GM23338 (cell line): ENCODE measurements at regions not wholly inside any gene's neighbourhood (a gene's known extent, or its start where the extent isn't known, plus 50 kb on each side); places are given as distances from the start of the nearest gene placed in this dataset.

Source experiments
- ATAC-seq: fragments of 200-7000 bp; cut with Tn5 transposase; 3 replicates; pipeline ENCODE4 v1.9.1; 2020
- DNase-seq: peaks from one replicate; pipeline ENCODE4 v3.0.0-alpha.2; 2015; ENCODE audit warnings: low spot score
- H2AFZ ChIP-seq: fragments of 200-600 bp; sonication (generic); 2 replicates; pipeline ENCODE4 v1.8.0; 2016; ENCODE audit warnings: antibody characterized with exemption, mild to moderate bottlenecking, moderate library complexity
- H3F3A ChIP-seq: fragments of 200-600 bp; sonication (generic); replicated peaks from 2 replicates; pipeline ENCODE4 v1.8.0; 2017; ENCODE audit warnings: antibody characterized with exemption, mixed run types, low read depth
- H3K27ac ChIP-seq: fragments of 200-600 bp; sonication (generic); 2 replicates; pipeline ENCODE4 v1.6.1; 2016; ENCODE audit warnings: low read depth
- H3K27me3 ChIP-seq: fragments of 200-600 bp; sonication (generic); 2 replicates; pipeline ENCODE4 v1.8.0; 2016; ENCODE audit warnings: mild to moderate bottlenecking, mixed run types, moderate library complexity; ENCODE audit not compliant: insufficient read depth
- H3K36me3 ChIP-seq: fragments of 200-600 bp; sonication (generic); 2 replicates; pipeline ENCODE4 v1.8.0; 2016; ENCODE audit warnings: mild to moderate bottlenecking; ENCODE audit not compliant: insufficient read depth
- H3K4me1 ChIP-seq: fragments of 200-600 bp; sonication (generic); 2 replicates; pipeline ENCODE4 v1.8.0; 2016; ENCODE audit warnings: mild to moderate bottlenecking, moderate library complexity; ENCODE audit not compliant: insufficient read depth
- H3K4me2 ChIP-seq: fragments of 200-600 bp; sonication (generic); 2 replicates; pipeline ENCODE4 v1.7.1; 2017; ENCODE audit warnings: mixed run types
- H3K4me3 ChIP-seq: fragments of 200-600 bp; sonication (generic); 2 replicates; pipeline ENCODE4 v1.6.1; 2016; ENCODE audit warnings: mixed run types
- H3K79me2 ChIP-seq: fragments of 200-600 bp; sonication (generic); replicated peaks from 2 replicates; pipeline ENCODE4 v1.8.0; 2017; ENCODE audit warnings: mild to moderate bottlenecking; ENCODE audit not compliant: insufficient read depth
- H3K9me2 ChIP-seq: fragments of 200-600 bp; sonication (generic); 2 replicates; pipeline ENCODE4 v1.8.0; 2017; ENCODE audit not compliant: insufficient read depth
- H4K20me1 ChIP-seq: fragments of 200-600 bp; sonication (generic); replicated peaks from 2 replicates; pipeline ENCODE4 v1.8.0; 2017; ENCODE audit warnings: mild to moderate bottlenecking; ENCODE audit not compliant: insufficient read depth
- H3K27ac Mint-ChIP-seq: 2 replicates; pipeline ENCODE4 v1.8.0; 2020; ENCODE audit warnings: inconsistent platforms, mild to moderate bottlenecking, moderate library complexity, mixed read lengths
- H3K27me3 Mint-ChIP-seq: 3 replicates; pipeline ENCODE4 v1.8.0; 2022; ENCODE audit warnings: low read depth, mild to moderate bottlenecking, moderate library complexity, mixed read lengths, inconsistent platforms; ENCODE audit not compliant: insufficient read depth, poor library complexity
- H3K36me3 Mint-ChIP-seq: 3 replicates; pipeline ENCODE4 v1.8.0; 2021; ENCODE audit warnings: low read depth, mild to moderate bottlenecking, inconsistent platforms, moderate library complexity, mixed read lengths
- H3K4me1 Mint-ChIP-seq: 3 replicates; pipeline ENCODE4 v1.8.0; 2020; ENCODE audit warnings: mild to moderate bottlenecking, inconsistent platforms, mixed read lengths
- H3K4me3 Mint-ChIP-seq: 3 replicates; pipeline ENCODE4 v1.8.0; 2021; ENCODE audit warnings: moderate library complexity, mild to moderate bottlenecking, inconsistent platforms, mixed read lengths
- H3K9me3 Mint-ChIP-seq: 3 replicates; pipeline ENCODE4 v1.8.0; 2020; ENCODE audit warnings: moderate library complexity, mild to moderate bottlenecking, inconsistent platforms, mixed read lengths
- CREB1 ChIP-seq: fragments of 250-450 bp; sonication (Bioruptor Pico); IDR thresholded peaks from 2 replicates; pipeline ENCODE4 v1.5.0; 2020; ENCODE audit warnings: low read depth, mild to moderate bottlenecking, moderate library complexity
- EZH2 ChIP-seq: fragments of 200-600 bp; sonication (generic); IDR thresholded peaks from one replicate; pipeline ENCODE4 v1.8.0; 2017; ENCODE audit warnings: antibody characterized with exemption, mild to moderate bottlenecking, low read depth; ENCODE audit not compliant: unreplicated experiment
- EZH2phosphoT487 ChIP-seq: fragments of 200-600 bp; sonication (generic); IDR thresholded peaks from one replicate; pipeline ENCODE4 v1.8.1; 2018; ENCODE audit warnings: antibody characterized with exemption; ENCODE audit not compliant: unreplicated experiment
- JUNB ChIP-seq: IDR thresholded peaks from one replicate; pipeline ENCODE4 v1.6.1; 2016; ENCODE audit warnings: antibody characterized with exemption; ENCODE audit not compliant: unreplicated experiment
- NANOG ChIP-seq: IDR thresholded peaks from 2 replicates; pipeline ENCODE4 v1.6.1; 2016; ENCODE audit warnings: antibody characterized with exemption, borderline replicate concordance
- POLR2AphosphoS5 ChIP-seq: IDR thresholded peaks from 2 replicates; pipeline ENCODE4 v1.6.1; 2016; ENCODE audit warnings: antibody characterized with exemption, low read depth
- STAT1 ChIP-seq: IDR thresholded peaks from one replicate; pipeline ENCODE4 v1.6.1; 2016; ENCODE audit warnings: antibody characterized with exemption; ENCODE audit not compliant: unreplicated experiment
- ZNF114 ChIP-seq: fragments of 250-450 bp; sonication (Bioruptor Pico); IDR thresholded peaks from 2 replicates; pipeline ENCODE4 v1.5.0; 2020; ENCODE audit warnings: mild to moderate bottlenecking, moderate library complexity
- ZNF331 ChIP-seq: fragments of 250-450 bp; sonication (Bioruptor Pico); IDR thresholded peaks from 2 replicates; pipeline ENCODE4 v1.5.0; 2020; ENCODE audit warnings: low read depth, mild to moderate bottlenecking, moderate library complexity
- TF ChIP-seq, protein P1 (sequence below): fragments of 250-450 bp; sonication (Bioruptor Pico); IDR thresholded peaks from 2 replicates; pipeline ENCODE4 v1.5.0; 2020; ENCODE audit warnings: mild to moderate bottlenecking, moderate library complexity
- TF ChIP-seq, protein P2 (sequence below): IDR thresholded peaks from 2 replicates; pipeline ENCODE4 v1.6.1; 2016; ENCODE audit warnings: antibody characterized with exemption
- TF ChIP-seq, protein P3 (sequence below): IDR thresholded peaks from one replicate; pipeline ENCODE4 v1.6.1; 2018; ENCODE audit warnings: antibody characterized with exemption; ENCODE audit not compliant: unreplicated experiment
- TF ChIP-seq, protein P4 (sequence below), 2 experiments: fragments of 200-600 bp in 1 of 2; sonication (generic) in 1 of 2; conservative IDR thresholded peaks; 2 replicates each; pipeline versions ENCODE4 v1.5.1 to v1.6.1; 2016 to 2017; ENCODE audit warnings: antibody characterized with exemption in 2 of 2, low read depth in 2 of 2, mild to moderate bottlenecking in 2 of 2, moderate library complexity in 1 of 2

DNA sequence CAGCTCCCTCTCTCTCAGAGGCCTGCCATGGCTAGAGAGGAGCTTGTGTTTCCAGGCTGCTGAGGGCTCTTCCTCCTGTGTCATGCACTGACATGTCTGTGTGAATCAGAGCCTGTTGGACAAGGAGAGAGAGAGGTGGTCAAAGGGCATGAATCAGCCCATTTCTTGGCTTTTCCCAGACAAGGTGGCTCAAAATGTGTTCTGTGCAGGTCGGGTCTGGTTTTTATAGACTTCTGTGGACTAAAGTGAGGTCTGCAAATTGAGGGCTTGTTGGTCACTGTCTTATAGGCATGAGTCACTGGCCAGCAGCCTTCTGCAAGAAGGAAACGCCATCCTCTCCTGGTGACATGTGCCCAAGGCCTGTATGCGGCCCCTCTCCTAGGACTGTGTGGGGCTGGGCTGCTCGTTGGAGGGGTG, 97.9 kb downstream of the FOXL1 start:
- Mint-ChIP-seq H3K9me3 (peaks cover 12% of the 10 kb centered on the region), H3K27ac (no peak overlapping the region), H3K27me3 (peaks cover 1% of the 10 kb centered on the region), H3K36me3 (no peaks in the 10 kb centered on the region), H3K4me1 (no peaks in the 10 kb centered on the region), H3K4me3 (no peak overlapping the region)
- Histone ChIP-seq H2AFZ (no peak overlapping the region), H3K27ac (no peak overlapping the region), H3K36me3 (no peaks in the 10 kb centered on the region), H3K4me1 (no peaks in the 10 kb centered on the region), H3F3A (no peaks in the 10 kb centered on the region), H3K79me2 (no peaks in the 10 kb centered on the region), H4K20me1 (no peaks in the 10 kb centered on the region), H3K4me2 (no peak overlapping the region), H3K4me3 (no peak overlapping the region), H3K27me3 (no peaks in the 10 kb centered on the region), H3K9me2 (0 out of 2 replicates have a peak, but pooled peaks cover 10% of the 10 kb centered on the region)
- ATAC-seq: no peak
- DNase-seq: no peak
- TF ChIP-seq, protein P1, sequence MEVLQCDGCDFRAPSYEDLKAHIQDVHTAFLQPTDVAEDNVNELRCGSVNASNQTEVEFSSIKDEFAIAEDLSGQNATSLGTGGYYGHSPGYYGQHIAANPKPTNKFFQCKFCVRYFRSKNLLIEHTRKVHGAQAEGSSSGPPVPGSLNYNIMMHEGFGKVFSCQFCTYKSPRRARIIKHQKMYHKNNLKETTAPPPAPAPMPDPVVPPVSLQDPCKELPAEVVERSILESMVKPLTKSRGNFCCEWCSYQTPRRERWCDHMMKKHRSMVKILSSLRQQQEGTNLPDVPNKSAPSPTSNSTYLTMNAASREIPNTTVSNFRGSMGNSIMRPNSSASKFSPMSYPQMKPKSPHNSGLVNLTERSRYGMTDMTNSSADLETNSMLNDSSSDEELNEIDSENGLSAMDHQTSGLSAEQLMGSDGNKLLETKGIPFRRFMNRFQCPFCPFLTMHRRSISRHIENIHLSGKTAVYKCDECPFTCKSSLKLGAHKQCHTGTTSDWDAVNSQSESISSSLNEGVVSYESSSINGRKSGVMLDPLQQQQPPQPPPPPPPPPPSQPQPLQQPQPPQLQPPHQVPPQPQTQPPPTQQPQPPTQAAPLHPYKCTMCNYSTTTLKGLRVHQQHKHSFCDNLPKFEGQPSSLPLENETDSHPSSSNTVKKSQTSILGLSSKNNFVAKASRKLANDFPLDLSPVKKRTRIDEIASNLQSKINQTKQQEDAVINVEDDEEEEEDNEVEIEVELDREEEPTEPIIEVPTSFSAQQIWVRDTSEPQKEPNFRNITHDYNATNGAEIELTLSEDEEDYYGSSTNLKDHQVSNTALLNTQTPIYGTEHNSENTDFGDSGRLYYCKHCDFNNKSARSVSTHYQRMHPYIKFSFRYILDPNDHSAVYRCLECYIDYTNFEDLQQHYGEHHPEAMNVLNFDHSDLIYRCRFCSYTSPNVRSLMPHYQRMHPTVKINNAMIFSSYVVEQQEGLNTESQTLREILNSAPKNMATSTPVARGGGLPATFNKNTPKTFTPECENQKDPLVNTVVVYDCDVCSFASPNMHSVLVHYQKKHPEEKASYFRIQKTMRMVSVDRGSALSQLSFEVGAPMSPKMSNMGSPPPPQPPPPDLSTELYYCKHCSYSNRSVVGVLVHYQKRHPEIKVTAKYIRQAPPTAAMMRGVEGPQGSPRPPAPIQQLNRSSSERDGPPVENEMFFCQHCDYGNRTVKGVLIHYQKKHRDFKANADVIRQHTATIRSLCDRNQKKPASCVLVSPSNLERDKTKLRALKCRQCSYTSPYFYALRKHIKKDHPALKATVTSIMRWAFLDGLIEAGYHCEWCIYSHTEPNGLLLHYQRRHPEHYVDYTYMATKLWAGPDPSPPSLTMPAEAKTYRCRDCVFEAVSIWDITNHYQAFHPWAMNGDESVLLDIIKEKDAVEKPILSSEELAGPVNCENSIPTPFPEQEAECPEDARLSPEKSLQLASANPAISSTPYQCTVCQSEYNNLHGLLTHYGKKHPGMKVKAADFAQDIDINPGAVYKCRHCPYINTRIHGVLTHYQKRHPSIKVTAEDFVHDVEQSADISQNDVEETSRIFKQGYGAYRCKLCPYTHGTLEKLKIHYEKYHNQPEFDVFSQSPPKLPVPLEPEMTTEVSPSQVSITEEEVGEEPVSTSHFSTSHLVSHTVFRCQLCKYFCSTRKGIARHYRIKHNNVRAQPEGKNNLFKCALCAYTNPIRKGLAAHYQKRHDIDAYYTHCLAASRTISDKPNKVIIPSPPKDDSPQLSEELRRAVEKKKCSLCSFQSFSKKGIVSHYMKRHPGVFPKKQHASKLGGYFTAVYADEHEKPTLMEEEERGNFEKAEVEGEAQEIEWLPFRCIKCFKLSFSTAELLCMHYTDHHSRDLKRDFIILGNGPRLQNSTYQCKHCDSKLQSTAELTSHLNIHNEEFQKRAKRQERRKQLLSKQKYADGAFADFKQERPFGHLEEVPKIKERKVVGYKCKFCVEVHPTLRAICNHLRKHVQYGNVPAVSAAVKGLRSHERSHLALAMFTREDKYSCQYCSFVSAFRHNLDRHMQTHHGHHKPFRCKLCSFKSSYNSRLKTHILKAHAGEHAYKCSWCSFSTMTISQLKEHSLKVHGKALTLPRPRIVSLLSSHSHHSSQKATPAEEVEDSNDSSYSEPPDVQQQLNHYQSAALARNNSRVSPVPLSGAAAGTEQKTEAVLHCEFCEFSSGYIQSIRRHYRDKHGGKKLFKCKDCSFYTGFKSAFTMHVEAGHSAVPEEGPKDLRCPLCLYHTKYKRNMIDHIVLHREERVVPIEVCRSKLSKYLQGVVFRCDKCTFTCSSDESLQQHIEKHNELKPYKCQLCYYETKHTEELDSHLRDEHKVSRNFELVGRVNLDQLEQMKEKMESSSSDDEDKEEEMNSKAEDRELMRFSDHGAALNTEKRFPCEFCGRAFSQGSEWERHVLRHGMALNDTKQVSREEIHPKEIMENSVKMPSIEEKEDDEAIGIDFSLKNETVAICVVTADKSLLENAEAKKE (CRISPR knock-in tag): no peak
- TF ChIP-seq ZNF331 (CRISPR knock-in tag) (no peak), ZNF114 (no peak), CREB1 (CRISPR knock-in tag) (no peak), STAT1 (no peak), EZH2 (no peak), JUNB (no peak), NANOG (no peak), POLR2AphosphoS5 (no peak), EZH2phosphoT487 (no peak)
- TF ChIP-seq, protein P2, sequence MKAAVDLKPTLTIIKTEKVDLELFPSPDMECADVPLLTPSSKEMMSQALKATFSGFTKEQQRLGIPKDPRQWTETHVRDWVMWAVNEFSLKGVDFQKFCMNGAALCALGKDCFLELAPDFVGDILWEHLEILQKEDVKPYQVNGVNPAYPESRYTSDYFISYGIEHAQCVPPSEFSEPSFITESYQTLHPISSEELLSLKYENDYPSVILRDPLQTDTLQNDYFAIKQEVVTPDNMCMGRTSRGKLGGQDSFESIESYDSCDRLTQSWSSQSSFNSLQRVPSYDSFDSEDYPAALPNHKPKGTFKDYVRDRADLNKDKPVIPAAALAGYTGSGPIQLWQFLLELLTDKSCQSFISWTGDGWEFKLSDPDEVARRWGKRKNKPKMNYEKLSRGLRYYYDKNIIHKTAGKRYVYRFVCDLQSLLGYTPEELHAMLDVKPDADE: no peak
- TF ChIP-seq, protein P3, sequence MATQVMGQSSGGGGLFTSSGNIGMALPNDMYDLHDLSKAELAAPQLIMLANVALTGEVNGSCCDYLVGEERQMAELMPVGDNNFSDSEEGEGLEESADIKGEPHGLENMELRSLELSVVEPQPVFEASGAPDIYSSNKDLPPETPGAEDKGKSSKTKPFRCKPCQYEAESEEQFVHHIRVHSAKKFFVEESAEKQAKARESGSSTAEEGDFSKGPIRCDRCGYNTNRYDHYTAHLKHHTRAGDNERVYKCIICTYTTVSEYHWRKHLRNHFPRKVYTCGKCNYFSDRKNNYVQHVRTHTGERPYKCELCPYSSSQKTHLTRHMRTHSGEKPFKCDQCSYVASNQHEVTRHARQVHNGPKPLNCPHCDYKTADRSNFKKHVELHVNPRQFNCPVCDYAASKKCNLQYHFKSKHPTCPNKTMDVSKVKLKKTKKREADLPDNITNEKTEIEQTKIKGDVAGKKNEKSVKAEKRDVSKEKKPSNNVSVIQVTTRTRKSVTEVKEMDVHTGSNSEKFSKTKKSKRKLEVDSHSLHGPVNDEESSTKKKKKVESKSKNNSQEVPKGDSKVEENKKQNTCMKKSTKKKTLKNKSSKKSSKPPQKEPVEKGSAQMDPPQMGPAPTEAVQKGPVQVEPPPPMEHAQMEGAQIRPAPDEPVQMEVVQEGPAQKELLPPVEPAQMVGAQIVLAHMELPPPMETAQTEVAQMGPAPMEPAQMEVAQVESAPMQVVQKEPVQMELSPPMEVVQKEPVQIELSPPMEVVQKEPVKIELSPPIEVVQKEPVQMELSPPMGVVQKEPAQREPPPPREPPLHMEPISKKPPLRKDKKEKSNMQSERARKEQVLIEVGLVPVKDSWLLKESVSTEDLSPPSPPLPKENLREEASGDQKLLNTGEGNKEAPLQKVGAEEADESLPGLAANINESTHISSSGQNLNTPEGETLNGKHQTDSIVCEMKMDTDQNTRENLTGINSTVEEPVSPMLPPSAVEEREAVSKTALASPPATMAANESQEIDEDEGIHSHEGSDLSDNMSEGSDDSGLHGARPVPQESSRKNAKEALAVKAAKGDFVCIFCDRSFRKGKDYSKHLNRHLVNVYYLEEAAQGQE: no peak
- TF ChIP-seq, protein P4, sequence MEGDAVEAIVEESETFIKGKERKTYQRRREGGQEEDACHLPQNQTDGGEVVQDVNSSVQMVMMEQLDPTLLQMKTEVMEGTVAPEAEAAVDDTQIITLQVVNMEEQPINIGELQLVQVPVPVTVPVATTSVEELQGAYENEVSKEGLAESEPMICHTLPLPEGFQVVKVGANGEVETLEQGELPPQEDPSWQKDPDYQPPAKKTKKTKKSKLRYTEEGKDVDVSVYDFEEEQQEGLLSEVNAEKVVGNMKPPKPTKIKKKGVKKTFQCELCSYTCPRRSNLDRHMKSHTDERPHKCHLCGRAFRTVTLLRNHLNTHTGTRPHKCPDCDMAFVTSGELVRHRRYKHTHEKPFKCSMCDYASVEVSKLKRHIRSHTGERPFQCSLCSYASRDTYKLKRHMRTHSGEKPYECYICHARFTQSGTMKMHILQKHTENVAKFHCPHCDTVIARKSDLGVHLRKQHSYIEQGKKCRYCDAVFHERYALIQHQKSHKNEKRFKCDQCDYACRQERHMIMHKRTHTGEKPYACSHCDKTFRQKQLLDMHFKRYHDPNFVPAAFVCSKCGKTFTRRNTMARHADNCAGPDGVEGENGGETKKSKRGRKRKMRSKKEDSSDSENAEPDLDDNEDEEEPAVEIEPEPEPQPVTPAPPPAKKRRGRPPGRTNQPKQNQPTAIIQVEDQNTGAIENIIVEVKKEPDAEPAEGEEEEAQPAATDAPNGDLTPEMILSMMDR (conservative IDR thresholded peaks at IDR 0.05; ENCODE audit: low read depth in 2 of 2): no peak
